ENCODE measurements at regions not wholly inside any gene's neighbourhood (a gene's known extent, or its start where the extent isn't known, plus 50 kb on each side); places are given as distances from the start of the nearest gene placed in this dataset.
A peak's percentile ranks its signal among the peaks of the same experiment; 100 is the strongest.

DNA sequence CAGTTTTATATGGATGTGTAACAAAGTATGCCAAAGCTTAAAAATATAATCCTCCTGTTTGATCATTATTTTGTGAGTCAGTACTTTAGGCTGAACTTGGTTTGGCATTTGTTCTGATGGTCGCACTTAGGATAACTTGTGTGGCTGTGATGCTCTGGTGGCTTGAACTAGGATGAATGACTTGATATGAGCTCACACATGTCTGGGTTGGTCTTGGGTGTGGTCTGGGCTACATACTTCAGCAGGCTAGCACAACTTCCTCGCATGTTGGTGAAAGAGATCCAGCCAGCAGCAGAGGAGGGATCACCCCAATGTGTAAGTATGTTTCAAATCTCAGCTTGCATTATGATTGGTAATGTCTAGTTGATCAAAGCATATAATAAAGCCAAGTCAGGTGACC is 969.1 kb upstream of the PCDH9 start:
- Histone ChIP-seq H4K20me1 (ENCODE audit: low read length) (no peaks in the 10 kb centered on the region), H3F3A (ENCODE audit: low read length, unreplicated experiment) (no peaks in the 10 kb centered on the region), H2AFZ (ENCODE audit: low read length) (no peak overlapping the region), H3K4me2 (ENCODE audit: low read length) (no peak overlapping the region), H3K79me2 (ENCODE audit: low read length) (no peaks in the 10 kb centered on the region), H3K27me3 (ENCODE audit: low read length) (no peaks in the 10 kb centered on the region), H3K27ac (ENCODE audit: low read length) (no peak overlapping the region), H3K4me3 (ENCODE audit: low read length) (no peak overlapping the region), H3K36me3 (ENCODE audit: low read depth, low read length) (no peaks in the 10 kb centered on the region), H3K9me3 (ENCODE audit: low read length) (no peaks in the 10 kb centered on the region), H3K4me1 (ENCODE audit: insufficient read depth, low read length) (no peaks in the 10 kb centered on the region), H3K9me2 (replicated peaks; ENCODE audit: low read length) (no peaks in the 10 kb centered on the region), H3K9ac (ENCODE audit: low read length) (no peak overlapping the region)
- TF ChIP-seq, protein P1, sequence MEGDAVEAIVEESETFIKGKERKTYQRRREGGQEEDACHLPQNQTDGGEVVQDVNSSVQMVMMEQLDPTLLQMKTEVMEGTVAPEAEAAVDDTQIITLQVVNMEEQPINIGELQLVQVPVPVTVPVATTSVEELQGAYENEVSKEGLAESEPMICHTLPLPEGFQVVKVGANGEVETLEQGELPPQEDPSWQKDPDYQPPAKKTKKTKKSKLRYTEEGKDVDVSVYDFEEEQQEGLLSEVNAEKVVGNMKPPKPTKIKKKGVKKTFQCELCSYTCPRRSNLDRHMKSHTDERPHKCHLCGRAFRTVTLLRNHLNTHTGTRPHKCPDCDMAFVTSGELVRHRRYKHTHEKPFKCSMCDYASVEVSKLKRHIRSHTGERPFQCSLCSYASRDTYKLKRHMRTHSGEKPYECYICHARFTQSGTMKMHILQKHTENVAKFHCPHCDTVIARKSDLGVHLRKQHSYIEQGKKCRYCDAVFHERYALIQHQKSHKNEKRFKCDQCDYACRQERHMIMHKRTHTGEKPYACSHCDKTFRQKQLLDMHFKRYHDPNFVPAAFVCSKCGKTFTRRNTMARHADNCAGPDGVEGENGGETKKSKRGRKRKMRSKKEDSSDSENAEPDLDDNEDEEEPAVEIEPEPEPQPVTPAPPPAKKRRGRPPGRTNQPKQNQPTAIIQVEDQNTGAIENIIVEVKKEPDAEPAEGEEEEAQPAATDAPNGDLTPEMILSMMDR (conservative IDR thresholded peaks at IDR 0.05; ENCODE audit: low read depth, low read length) = no peak
- TF ChIP-seq EZH2 (IDR thresholded peaks at IDR 0.05; ENCODE audit: low read length, unreplicated experiment) = no peak
- TF ChIP-seq EZH2phosphoT487 (IDR thresholded peaks at IDR 0.05; ENCODE audit: borderline replicate concordance, low read length) = no peak
- intact Hi-C loops (cut with micrococcal nuclease) = no loop called here
- ChIA-PET POLR2A (ENCODE audit: unreplicated experiment) (no interaction called here), CTCF (no interaction called here)
- BruUV-seq (replicated peaks) = no TSS peak
- DNase-seq (no peak), ATAC-seq (no peak)

DNA sequence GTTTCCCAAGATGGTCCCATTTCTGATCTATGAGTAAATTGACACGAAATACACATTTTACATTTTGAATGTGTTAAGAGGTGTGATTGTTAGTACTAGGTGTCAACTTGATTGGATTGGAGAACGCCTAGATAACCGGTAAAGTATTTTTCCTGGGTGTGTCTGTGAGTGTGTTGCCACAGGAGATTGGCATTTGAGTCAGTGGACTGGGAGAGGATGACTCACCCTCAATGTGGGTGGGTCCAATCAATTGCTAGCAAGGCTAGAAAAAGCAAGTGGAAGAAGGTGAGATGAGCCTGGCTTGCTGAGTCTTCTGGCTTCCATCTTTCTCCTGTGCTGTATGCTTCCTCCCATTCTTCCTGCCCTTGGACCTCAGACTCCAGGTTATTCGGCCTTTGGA is 960.7 kb upstream of the PCDH9 start:
- ATAC-seq (peak; percentile 87), DNase-seq (peak; percentile 78)
- Histone ChIP-seq H2AFZ (ENCODE audit: low read length) (peak overlapping the region; percentile 59; the same call in 1 of the 2 replicates), H3K79me2 (ENCODE audit: low read length) (no peaks in the 10 kb centered on the region), H3K4me2 (ENCODE audit: low read length) (0 out of 2 replicates have a peak overlapping the region, but pooled peaks have one; percentile 15), H3K4me3 (ENCODE audit: low read length) (no peak overlapping the region), H3K36me3 (ENCODE audit: low read depth, low read length) (no peaks in the 10 kb centered on the region), H3K9ac (ENCODE audit: low read length) (no peak overlapping the region), H3K9me3 (ENCODE audit: low read length) (no peaks in the 10 kb centered on the region), H3K9me2 (replicated peaks; ENCODE audit: low read length) (no peaks in the 10 kb centered on the region), H3F3A (ENCODE audit: low read length, unreplicated experiment) (no peaks in the 10 kb centered on the region), H4K20me1 (ENCODE audit: low read length) (no peaks in the 10 kb centered on the region), H3K4me1 (ENCODE audit: insufficient read depth, low read length) (peaks cover 10% of the 10 kb centered on the region), H3K27me3 (ENCODE audit: low read length) (no peaks in the 10 kb centered on the region), H3K27ac (ENCODE audit: low read length) (no peak overlapping the region)
- no TSS peak for BruUV-seq (replicated peaks)
- ChIA-PET CTCF (no interaction called here), POLR2A (ENCODE audit: unreplicated experiment) (no interaction called here)
- no peak for TF ChIP-seq EZH2 (IDR thresholded peaks at IDR 0.05; ENCODE audit: low read length, unreplicated experiment)
- TF ChIP-seq EZH2phosphoT487 (IDR thresholded peaks at IDR 0.05; ENCODE audit: borderline replicate concordance, low read length) = no peak
- TF ChIP-seq, protein P1 (conservative IDR thresholded peaks at IDR 0.05; ENCODE audit: low read depth, low read length) = no peak
- intact Hi-C loops (cut with micrococcal nuclease) = no loop called here

DNA sequence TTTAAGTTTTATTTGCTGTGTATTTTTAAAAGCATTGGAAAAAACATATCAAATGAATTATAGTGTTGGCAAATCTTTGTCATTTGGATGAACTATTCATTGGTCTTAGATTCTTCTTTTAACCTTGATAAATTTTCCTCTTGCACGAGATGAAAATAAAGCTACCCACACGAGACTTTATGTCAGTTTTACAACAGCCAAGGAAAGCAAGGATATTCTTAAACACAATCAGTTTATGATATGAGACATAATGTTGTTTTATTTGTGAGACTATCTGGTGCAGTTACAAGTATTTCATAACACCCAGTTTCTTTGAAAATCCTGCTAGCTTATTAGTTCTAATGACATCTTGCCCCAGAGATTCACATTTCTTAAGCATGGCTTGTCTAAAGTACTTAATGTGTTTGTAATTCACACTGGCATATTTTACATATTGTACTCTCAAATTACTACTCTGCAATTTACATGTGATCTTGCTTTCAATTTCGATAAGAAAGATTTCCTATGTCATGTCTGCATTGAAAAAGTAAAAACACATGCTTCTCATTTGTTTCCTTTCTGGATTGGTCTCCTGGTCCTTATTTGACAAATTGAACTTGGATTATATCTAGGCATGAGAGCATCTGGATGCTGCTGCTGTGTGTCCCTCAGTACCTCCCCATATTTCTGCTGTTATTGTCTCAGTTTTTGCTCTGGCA is 955.5 kb upstream of the PCDH9 start:
- no TSS peak for BruUV-seq (replicated peaks)
- Histone ChIP-seq H4K20me1 (ENCODE audit: low read length) (no peaks in the 10 kb centered on the region), H3K4me2 (ENCODE audit: low read length) (0 out of 2 replicates have a peak overlapping the region, but pooled peaks have one; percentile 22), H3K9me2 (replicated peaks; ENCODE audit: low read length) (no peaks in the 10 kb centered on the region), H3K4me3 (ENCODE audit: low read length) (no peak overlapping the region), H3K4me1 (ENCODE audit: insufficient read depth, low read length) (0 out of 2 replicates have a peak, but pooled peaks cover 2% of the 10 kb centered on the region), H3K9ac (ENCODE audit: low read length) (no peak overlapping the region), H3K79me2 (ENCODE audit: low read length) (no peaks in the 10 kb centered on the region), H3K9me3 (ENCODE audit: low read length) (no peaks in the 10 kb centered on the region), H3K36me3 (ENCODE audit: low read depth, low read length) (no peaks in the 10 kb centered on the region), H2AFZ (ENCODE audit: low read length) (peak overlapping the region; percentile 50; the same call in 1 of the 2 replicates), H3K27me3 (ENCODE audit: low read length) (no peaks in the 10 kb centered on the region), H3K27ac (ENCODE audit: low read length) (no peak overlapping the region), H3F3A (ENCODE audit: low read length, unreplicated experiment) (no peaks in the 10 kb centered on the region)
- no peak for DNase-seq
- no peak for TF ChIP-seq EZH2 (IDR thresholded peaks at IDR 0.05; ENCODE audit: low read length, unreplicated experiment)
- no peak for TF ChIP-seq EZH2phosphoT487 (IDR thresholded peaks at IDR 0.05; ENCODE audit: borderline replicate concordance, low read length)
- TF ChIP-seq, protein P1 (conservative IDR thresholded peaks at IDR 0.05; ENCODE audit: low read depth, low read length) = no peak
- ChIA-PET CTCF (no interaction called here), POLR2A (ENCODE audit: unreplicated experiment) (no interaction called here)
- ATAC-seq = no peak
- intact Hi-C loops (cut with micrococcal nuclease) = no loop called here

Measured in PC-3 (cell line).